ENCODE measurements at regions not wholly inside any gene's neighbourhood (a gene's known extent, or its start where the extent isn't known, plus 50 kb on each side); places are given as distances from the start of the nearest gene placed in this dataset.

- H3K4me1 ChIP-seq (ENCODE audit: insufficient read depth, low read length): peaks cover 4% of the 10 kb centered on the region
- H3K27me3 ChIP-seq (ENCODE audit: insufficient read depth, low read length): no peaks in the 10 kb centered on the region
- DNase-seq (ENCODE audit: low read depth): peak; percentile 67
- peaks cover 16% of the 10 kb centered on the region for H3K4me1 Mint-ChIP-seq (ENCODE audit: low read depth, unreplicated experiment)
- H3K9me3 ChIP-seq (ENCODE audit: insufficient read depth, low read depth, low read length): no peaks in the 10 kb centered on the region
- H3K9ac ChIP-seq (ENCODE audit: low read length): no peak overlapping the region
- peak overlapping the region; percentile 19 for H3K27ac Mint-ChIP-seq (ENCODE audit: unreplicated experiment)
- FAIRE-seq: peak; percentile 62
- H4K20me1 ChIP-seq (ENCODE audit: insufficient read depth, low read length): no peaks in the 10 kb centered on the region
- no peaks in the 10 kb centered on the region for H3K36me3 ChIP-seq (ENCODE audit: insufficient read depth, low read length)
- TF ChIP-seq CTCF (IDR thresholded peaks at IDR 0.05; ENCODE audit: insufficient read depth, low read depth, low read length) (no peak), EZH2 (IDR thresholded peaks at IDR 0.05; ENCODE audit: insufficient read depth, low read length) (no peak)
- H3K27ac ChIP-seq (ENCODE audit: low read depth, low read length): no peak overlapping the region
- no peaks in the 10 kb centered on the region for H3K36me3 Mint-ChIP-seq (ENCODE audit: low read depth, unreplicated experiment)
- no peaks in the 10 kb centered on the region for H3K79me2 ChIP-seq (ENCODE audit: insufficient read depth, low read length)
- no peak overlapping the region for H3K4me3 Mint-ChIP-seq (ENCODE audit: unreplicated experiment)
- no peak overlapping the region for H2AFZ ChIP-seq (ENCODE audit: low read depth, low read length)
- H3K27me3 Mint-ChIP-seq (ENCODE audit: low read depth, unreplicated experiment): no peaks in the 10 kb centered on the region
- H3K9me3 Mint-ChIP-seq (ENCODE audit: unreplicated experiment): peaks cover 4% of the 10 kb centered on the region
- H3K4me3 ChIP-seq (ENCODE audit: insufficient read depth, low read depth, low read length): no peak overlapping the region
- H3K4me2 ChIP-seq (ENCODE audit: low read length): peak overlapping the region; percentile 16
Measured at GRCh38 chr2:223203971-223204929, 152.3 kb downstream of the KCNE4 start.

GRCh38 chr2:223210489-223210888, 158.5 kb downstream of the KCNE4 start:
- Histone ChIP-seq H3K9ac (ENCODE audit: low read length) (no peak overlapping the region), H3K27ac (ENCODE audit: low read depth, low read length) (no peak overlapping the region), H3K4me2 (ENCODE audit: low read length) (no peak overlapping the region), H3K4me1 (ENCODE audit: insufficient read depth, low read length) (no peaks in the 10 kb centered on the region), H3K4me3 (ENCODE audit: insufficient read depth, low read depth, low read length) (no peak overlapping the region), H4K20me1 (ENCODE audit: insufficient read depth, low read length) (no peaks in the 10 kb centered on the region), H3K36me3 (ENCODE audit: insufficient read depth, low read length) (no peaks in the 10 kb centered on the region), H3K79me2 (ENCODE audit: insufficient read depth, low read length) (no peaks in the 10 kb centered on the region), H3K9me3 (ENCODE audit: insufficient read depth, low read depth, low read length) (no peaks in the 10 kb centered on the region), H2AFZ (ENCODE audit: low read depth, low read length) (no peak overlapping the region), H3K27me3 (ENCODE audit: insufficient read depth, low read length) (no peaks in the 10 kb centered on the region)
- Mint-ChIP-seq H3K36me3 (ENCODE audit: low read depth, unreplicated experiment) (peaks cover 2% of the 10 kb centered on the region), H3K27me3 (ENCODE audit: low read depth, unreplicated experiment) (no peaks in the 10 kb centered on the region), H3K9me3 (ENCODE audit: unreplicated experiment) (peaks cover 4% of the 10 kb centered on the region), H3K4me3 (ENCODE audit: unreplicated experiment) (no peak overlapping the region), H3K27ac (ENCODE audit: unreplicated experiment) (no peak overlapping the region), H3K4me1 (ENCODE audit: low read depth, unreplicated experiment) (peaks cover 2% of the 10 kb centered on the region)
- TF ChIP-seq CTCF (IDR thresholded peaks at IDR 0.05; ENCODE audit: insufficient read depth, low read depth, low read length) (no peak), EZH2 (IDR thresholded peaks at IDR 0.05; ENCODE audit: insufficient read depth, low read length) (no peak)
- no peak for FAIRE-seq
- no peak for DNase-seq (ENCODE audit: low read depth)
